DMS 273 (cell line): ENCODE measurements at regions not wholly inside any gene's neighbourhood (a gene's known extent, or its start where the extent isn't known, plus 50 kb on each side); places are given as distances from the start of the nearest gene placed in this dataset.

Source experiments
- DNase-seq: peaks from one replicate; lab custom pipeline; 2025; ENCODE audit not compliant: unreplicated experiment; lab: John Stamatoyannopoulos, UW

DNA sequence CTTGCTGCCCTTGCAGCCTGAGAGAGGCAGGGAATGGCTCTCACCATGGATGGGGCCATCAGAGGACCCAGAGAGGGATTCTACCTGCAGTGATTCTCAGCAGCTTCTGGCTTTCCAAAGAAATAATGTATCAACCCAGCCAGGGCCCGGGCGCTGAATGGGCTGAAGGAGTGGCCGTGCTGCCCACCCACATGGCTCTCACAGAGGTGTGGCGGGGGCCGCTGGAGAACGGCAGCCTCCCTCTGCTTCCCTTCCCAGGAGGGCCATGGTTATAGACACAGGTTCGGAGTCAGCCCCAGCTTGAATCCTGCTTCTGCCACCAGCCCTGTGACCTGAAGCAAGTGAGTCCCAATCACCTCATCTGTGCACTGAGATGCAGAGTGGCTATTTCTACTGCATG is 82.7 kb downstream of the THAP12 start:
- DNase-seq: no peak

DNA sequence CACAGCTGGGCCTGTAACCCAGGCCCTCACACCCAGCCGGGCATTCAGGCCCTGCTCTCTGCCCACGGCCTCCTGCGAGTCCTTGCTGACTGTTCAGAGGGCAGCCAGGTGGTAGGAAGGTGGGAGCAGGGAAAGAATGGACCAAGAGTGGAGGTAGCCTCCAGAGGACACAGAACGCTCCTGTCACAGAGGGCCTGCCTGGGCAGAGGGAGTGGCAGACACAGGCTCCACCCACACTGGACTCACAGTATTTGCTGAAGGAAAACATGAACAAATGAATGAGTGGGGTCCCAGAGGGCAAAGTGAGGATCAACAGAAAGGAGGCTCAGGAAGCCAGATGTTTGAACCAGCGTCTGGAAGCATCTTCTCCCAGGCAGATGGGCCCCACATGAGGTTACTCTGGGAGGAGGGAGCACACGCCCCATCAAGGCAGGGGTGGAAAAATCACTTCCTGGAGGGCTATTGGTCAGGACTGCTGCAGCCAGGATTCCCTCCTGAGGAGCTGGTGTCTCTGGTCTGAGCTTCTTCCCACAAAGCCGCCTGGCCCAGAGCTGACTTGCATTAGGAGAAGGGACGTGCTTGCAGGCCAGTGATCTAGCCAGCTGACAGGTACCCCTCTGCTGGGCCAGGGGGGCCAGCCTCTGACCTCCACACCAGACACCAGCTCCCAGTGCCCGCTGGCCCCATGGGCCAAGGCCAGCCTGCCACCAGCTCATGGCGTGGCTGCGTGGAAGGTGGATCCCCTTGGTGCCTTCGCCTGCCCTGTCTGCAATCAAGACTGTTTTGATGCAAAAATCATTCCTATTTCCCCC is 84.0 kb downstream of the THAP12 start:
- peak; percentile 12 for DNase-seq

DNA sequence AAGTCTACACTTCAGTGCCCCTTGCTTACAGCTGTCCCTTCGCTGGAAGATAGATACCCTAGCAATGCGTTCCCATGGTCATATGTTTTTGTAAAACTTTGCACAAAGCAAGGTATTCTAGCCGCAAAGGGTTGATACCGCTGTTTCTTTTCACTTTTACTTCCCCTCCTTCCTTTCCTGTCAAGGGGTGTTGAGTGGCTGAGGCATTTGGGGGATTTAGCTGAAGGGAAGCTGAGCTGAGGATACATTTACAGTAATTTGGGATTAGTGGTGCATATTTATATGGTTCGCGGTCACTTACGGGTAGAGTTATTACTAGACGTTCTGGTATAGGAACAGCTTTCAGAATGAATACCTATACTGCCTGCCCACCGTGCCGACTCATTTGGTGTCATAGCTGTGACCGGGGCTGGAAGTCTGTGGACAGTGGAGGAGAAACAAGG is 86.9 kb upstream of the WNT11 start:
- DNase-seq: no peak

DNA sequence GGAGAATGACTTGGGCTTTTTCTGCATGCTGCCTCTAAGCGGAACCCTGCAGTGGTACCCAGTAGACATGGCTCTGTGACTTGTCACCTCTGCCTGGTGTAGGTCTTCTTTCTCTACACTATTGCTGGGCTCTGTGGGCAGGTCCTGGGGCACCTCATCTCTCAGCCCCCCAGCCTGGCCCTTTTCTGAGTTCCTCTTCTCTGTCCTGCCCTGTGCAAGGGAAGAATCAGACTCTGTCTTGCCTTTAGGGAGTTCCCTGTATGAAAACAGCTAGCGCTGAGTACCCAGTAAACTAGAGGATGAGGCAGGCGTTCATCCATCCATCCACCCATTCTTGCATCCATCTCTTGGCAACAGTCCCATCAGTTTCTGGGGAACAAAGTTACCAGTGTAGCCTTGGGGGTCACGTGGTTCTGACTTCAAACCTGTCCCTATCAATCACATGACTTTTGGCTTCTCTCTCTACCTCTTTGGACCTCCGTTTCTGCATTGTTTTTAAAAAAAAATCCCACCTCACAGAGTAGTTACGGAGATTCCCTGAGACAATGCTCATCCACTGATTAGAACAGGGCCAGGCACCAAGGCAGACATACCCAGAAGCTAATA is 86.4 kb upstream of the WNT11 start:
- DNase-seq: no peak

DNA sequence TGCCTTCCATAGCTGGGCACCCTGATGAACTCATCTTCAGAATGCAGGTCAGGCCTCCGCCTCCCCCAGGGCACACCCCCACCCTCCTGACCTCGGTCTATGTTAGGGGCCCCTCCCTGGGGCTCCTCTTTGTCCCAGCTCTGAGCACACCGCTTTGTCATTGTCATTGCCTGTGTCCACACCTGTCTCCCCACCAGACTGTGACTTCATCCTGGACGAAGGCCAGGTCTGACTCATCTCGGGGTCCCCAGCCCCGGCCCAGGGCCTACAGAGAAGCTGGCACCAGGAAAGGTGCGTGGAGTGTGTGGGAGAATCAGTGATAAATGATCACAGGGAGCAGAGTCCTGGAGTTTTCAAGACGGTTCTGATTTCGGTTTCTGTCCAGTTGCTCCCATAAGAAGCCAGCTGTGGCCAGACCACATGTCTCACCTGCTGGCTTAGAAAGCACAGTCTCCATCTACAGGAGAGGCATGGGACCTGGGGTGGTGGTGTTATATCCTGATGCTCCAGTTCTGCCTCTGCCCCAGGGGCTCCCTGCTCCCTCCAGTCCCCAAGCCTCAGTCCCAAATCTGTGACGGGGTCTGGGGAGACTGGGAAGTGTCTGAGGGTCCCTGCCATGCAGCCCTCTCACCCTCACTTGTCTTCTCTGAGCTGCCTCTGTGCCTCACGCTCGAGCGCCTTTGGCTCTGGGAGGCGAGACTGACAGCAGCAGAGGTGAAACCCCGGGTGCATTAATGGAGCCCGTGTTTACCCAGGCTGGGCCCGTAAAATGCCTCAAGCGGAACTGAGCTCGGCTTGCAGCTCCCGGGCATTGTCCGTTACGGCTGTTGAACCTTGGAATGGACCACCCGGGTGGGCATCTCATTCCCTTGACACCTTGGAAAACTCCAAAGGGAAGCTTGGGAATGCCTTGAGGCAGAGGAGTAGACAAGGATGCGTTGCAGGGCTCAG is 85.5 kb upstream of the WNT11 start:
- no peak for DNase-seq

DNA sequence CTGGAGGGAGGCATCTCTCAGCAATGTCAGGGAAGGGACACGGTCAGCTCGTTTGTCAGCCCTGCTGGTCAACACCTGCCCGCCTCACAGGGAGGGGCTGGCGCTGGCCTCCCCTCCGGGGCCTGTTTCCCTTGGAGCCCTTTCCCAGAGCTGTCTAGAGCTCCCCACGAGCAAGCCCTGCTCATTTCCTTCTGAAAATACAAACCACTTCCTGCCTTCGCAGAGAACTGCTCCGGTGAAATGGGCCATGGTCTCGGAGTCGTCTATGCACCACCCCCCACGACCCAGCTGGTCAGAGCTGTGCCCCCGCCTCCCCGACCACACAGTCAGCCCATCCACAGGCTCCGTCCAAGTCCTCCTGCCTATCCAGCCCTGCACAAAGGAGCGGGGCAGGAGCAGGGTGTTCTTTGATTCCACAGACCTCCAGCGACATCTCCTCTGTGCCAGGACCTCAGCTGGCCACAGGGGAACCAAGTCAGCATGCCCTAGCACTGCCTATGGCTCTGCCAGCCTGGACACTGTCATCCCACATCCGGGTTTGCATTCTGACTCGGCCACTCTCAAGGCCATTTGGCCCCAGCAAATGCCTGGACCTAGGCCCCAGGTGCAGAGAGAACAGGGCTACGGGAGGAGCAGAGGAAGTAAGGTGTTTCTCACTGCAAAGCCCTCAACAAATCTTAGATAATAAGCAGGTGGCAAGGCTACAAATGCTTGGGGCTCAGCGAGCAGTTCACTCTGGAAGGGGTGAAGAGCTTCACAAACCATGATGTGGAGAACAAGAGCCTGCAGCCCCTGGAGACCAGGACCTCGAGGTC is 82.1 kb upstream of the WNT11 start:
- no peak for DNase-seq

DNA sequence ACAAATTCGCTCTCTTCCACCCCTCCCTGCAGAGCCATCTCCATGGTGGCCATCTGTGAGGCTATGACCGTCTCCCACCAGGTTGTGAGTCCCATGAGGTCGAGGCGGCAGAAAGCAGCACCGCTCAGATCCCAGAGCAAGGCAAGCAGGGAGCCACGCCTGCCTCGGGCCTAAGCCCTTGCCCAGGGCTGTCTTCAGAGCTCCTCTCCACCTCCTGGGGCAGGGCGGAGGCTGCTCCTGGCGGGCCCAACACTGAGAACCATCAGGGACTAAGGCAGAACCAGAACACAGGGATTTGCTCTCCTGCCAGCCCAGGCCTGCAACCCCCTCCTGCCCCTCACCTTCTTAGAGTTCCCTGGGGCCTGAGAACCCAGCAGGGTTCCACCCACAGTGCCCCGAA is 80.9 kb upstream of the WNT11 start:
- no peak for DNase-seq

DNA sequence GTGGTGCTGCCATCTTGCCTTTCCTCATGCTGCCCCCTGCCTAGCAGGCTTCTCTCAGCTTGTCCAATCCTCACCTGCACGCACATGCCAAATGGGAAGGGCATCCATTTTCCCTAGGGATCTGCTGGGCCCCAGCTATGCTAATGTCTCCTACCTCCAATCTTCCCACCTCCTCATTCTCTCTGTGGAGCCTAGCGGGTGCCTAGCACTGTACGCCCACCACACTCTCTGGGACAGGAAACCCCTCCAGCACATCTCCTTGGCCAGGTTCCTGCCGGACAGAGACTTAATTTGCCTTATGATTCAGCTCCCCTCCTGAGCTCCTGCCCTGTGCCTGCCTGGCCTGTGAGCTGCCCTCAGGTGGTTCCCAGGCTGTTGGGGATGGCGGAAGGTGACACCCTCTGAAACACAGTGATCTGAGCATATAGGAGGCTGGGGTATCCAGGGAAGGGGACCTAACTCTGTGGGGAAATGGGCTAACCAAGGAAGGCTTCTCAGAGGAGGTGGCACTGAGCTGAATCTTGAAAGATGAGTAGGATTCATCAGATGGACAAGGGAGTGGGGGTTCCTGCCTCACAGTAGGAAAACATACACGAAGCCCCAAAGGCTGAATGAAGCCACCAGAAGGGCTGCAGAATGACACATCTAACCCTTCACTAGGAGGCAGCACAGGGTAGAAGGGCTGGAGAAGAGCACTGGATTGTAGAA is 79.2 kb upstream of the WNT11 start:
- no peak for DNase-seq

DNA sequence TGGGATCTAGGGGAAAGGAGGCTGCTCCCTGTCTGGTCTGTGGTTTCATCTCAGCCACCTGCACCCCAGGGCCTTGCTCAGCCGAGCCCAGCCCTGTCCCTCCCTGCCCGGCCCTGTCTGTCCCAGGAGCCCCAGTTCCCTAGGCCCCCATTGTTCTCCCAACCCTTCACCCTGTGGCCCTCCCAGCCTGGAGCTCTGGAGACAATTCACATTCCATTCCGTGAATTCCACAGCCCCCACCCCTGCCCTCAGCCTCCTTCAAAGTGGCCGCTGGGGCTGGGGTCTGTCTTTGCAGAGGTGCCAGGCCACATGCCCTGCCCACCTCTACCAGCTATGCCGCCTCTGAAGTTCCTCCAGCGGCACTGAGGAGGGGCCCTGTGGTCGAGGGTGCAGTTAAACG is 77.9 kb upstream of the WNT11 start:
- DNase-seq: no peak

DNA sequence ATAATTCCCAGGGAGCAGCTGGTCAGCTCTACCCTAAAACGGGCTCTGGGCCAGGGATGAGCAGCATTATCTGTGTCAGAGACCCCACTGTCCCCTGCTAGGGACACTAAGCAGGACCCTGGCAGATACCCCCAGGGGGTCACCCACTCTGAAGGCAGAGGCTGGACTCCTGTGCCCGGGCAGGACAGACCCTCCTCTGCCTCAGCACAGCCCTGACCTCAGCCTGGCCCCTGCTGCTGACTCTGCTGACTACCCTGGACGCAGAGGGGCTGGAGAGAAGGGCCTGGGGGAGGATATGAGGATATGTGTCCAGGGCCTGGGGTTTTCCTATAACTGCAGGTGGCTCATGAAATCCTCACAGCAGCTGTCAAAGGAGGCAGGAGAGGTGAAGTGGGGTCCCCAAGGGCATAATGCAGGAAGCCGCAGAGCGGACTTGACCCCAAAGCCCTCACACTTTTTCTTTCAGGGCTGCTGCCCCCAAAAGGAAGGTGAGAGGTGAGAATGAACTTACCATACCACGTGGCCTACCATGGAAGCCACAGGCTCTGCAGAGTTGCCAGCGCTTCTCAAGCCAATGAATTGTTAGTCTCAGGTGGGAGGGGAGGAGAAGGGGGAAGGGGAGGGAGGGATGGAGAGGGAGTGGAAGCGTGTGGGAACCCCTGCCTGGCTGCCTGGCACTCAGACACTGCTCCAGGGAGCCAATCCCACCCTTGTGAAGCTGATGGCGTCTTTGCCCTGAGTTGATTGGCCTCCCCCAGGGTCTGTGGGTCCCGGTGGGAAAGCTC is 76.7 kb upstream of the WNT11 start:
- no peak for DNase-seq

DNA sequence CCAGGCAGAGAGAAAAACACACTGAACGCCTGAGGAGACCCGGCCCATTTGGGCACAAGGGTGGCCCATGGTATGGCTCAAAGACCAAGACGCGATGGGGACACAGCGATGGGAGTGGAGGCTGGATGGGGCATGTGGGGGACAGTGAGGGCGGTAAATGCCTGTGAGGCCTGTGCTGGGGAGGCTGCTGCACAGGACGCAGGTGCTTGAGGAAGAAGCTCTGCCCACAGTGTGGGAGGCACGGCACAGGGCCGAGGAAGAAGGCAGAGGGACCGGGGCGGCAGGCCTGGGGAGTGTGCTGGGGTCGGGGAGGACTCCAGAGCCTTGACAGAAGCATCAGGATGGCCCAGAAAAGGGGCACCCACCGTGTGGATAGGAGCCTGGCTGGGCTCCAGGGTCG is 75.9 kb upstream of the WNT11 start:
- DNase-seq: no peak

DNA sequence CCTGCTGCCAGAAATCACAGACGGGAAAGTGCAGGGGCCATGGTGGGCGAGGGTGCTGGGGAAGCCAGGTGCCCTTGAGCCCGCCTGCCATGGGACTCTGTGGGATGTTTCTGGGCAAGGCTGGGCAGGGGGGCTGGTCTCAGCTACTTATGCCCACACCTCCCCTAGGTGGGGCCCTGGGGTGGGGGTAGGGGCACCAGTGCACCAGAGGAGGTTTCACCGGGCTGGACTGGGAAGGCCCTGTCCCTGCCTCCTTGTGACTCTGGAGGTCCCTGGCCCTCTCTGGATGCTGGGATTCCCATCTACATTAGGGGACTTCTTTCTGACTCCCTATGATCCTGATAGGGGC is 75.2 kb upstream of the WNT11 start:
- no peak for DNase-seq

DNA sequence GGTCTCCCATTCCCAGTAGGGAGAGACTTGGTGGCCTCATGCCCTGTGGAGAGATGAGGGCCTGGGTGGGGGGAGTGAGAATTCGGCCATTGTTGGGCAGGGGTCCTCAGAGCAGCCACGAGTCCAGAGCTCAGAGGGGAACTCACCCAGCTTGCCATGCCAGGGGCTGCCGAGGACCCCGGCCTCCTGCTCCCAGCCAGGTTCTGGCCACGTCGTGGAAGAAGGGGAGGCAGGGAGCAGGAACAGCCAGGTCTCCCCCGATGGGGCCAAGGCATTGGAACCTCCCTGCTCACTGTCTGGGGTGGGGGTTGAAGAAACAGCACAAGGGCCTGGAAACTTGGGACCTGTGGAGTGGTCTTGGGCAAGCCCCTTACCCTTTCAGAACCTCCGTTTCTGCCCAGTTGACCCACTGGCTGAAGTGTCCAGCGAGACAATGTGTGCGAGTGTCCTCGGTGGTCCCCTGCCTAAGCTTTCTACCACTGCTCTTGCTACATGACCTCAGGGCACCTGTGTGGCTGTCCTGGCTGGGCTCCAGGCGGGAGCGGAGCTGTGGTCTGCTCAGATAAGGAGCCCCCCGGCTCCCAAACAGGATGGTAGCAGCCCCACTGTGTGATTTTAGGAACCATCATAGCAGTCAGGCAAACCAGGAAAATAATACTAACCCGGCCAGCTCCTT is 74.7 kb upstream of the WNT11 start:
- DNase-seq: no peak

DNA sequence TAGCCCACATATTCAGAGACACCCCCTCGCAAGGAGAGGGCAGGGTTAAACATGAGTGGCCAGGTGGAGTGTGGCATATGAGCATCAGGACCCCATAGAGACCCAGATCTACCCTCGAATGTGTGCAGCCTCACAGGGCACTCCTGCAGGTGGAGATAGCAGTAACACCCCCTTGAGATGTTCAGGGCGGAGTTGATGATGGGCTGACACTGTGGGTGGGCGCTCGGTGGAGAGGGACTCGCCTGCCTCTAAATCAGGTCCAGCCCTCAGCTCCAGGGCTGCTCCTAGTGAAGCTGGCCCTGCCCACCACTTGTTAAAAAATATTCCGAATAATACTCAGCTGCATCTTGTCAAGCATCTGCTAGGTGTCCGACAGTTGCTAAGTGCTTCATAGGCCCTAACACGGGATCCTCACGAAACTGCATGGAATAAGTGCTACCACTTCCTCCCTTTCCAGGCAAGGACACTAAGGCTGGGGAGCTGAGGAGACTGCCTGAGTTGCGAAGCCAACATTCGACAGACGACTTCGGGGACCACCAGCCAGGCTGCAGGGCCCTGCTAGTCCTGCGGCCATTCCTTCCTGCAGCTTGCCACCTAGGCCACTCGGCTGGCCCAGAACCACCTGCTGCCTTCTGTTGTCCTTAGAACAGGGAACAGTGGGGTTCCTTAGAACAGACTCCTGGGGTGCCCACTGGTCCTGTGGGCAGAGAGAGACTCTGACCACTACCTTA is 74.0 kb upstream of the WNT11 start:
- DNase-seq: no peak

DNA sequence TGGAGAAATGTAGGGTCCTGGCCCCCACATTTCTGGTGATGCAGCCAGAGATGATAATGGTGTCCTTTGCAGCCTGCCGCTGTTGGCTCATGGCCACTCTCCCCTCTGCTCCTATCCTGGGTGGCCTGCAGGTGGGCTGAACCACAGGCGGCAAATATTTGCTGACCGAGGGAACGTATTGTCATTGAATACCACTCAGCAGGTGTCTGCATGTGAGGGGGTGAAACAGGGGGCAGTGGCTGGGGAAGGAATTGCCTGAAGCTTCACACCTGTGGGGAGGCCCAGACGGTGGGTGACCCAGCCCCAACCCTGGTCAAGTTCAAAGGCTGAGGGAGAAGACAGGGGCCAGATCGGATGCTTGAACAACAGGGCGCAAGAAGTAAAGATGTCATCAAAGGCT is 73.3 kb upstream of the WNT11 start:
- DNase-seq: no peak

DNA sequence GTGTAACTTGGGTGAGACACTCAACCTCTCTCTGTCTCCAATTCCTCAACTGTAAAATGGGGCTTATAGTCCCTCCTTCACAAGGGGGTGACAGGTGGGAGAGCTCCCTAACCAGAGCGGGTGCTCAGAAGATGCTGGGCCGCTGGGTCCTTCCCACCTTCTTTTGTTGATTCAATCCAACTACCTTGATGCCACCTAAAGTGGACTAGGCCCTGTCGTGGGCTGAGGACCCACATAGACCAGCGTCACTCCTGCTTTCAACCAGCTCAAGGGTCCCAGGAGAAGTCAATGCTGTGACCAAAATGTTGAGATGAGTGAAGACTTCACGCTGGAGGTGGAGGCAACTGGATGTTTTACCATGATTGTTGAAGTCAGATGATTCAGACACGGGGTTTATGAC is 72.7 kb upstream of the WNT11 start:
- DNase-seq: no peak

DNA sequence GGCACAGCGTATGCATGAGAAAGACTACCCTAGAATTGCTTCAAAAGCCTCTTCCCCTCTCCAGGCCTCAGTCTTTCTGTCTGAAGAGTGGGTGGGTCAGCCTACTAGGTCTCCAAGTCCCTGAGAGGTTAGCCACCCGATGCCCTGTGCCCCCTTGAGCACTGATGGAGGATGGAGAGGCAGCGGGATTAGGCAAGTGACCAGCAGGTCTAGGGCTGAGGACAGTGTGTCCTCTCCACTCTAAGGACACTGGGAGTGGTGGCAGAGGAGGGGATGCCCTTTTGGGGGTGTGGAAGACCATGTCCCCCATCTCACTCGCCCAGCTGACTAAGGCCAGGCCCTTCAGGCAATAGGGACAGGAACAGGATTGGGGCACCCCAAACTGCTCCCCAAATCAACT is 72.2 kb upstream of the WNT11 start:
- DNase-seq: no peak
